ENCODE measurements at regions not wholly inside any gene's neighbourhood (a gene's known extent, or its start where the extent isn't known, plus 50 kb on each side); places are given as distances from the start of the nearest gene placed in this dataset.

- no peak for TF ChIP-seq CTCF (optimal IDR thresholded peaks at IDR 0.05 in 1 of 3, IDR thresholded peaks at IDR 0.05 in 1 of 3, conservative IDR thresholded peaks at IDR 0.05 in 1 of 3; ENCODE audit: extremely low read depth in 1 of 3, insufficient read depth in 2 of 3, low read length in 3 of 3)
- TF ChIP-seq EZH2 (IDR thresholded peaks at IDR 0.05; ENCODE audit: low read length) = no peak
These were observed 125.6 kb upstream of the HS6ST1 start for GRCh38 chr2:128444121-128444771.
